NCI-H526 treated with DMSO at 0.1 percent for 48 hours (cell line): ENCODE measurements at regions not wholly inside any gene's neighbourhood (a gene's known extent, or its start where the extent isn't known, plus 50 kb on each side); places are given as distances from the start of the nearest gene placed in this dataset.

ENCODE experiments used
- DNase-seq: peaks from one replicate; lab custom pipeline; 2025; lab: John Stamatoyannopoulos, UW

GRCh38 chr6:18672852-18673251, 285.7 kb downstream of the RNF144B start:
- DNase-seq, result no peak

- no peak for DNase-seq
These were observed 287.2 kb downstream of the RNF144B start for GRCh38 chr6:18674346-18674745.

- DNase-seq, result no peak
These were observed 288.7 kb downstream of the RNF144B start for GRCh38 chr6:18675881-18676280.

GRCh38 chr6:18676548-18676947, 289.4 kb downstream of the RNF144B start:
- no peak for DNase-seq

- DNase-seq, result no peak
These were observed 293.7 kb downstream of the RNF144B start for GRCh38 chr6:18680842-18681241.

GRCh38 chr6:18681832-18682503, 294.8 kb downstream of the RNF144B start:
- no peak for DNase-seq

GRCh38 chr6:18684343-18684742, 297.2 kb downstream of the RNF144B start:
- DNase-seq, result no peak

GRCh38 chr6:18692929-18693685, 306.0 kb downstream of the RNF144B start:
- DNase-seq, result no peak

GRCh38 chr6:18693881-18694280, 306.7 kb downstream of the RNF144B start:
- DNase-seq, result no peak

GRCh38 chr6:18703546-18703945, 316.4 kb downstream of the RNF144B start:
- DNase-seq, result no peak

- no peak for DNase-seq
These were observed 320.7 kb downstream of the RNF144B start for GRCh38 chr6:18707714-18708439.

- no peak for DNase-seq
These were observed 325.4 kb downstream of the RNF144B start for GRCh38 chr6:18712595-18712994.

GRCh38 chr6:18720075-18720474, 332.9 kb downstream of the RNF144B start:
- DNase-seq, result no peak

GRCh38 chr6:18724056-18724455, 336.9 kb downstream of the RNF144B start:
- no peak for DNase-seq

- no peak for DNase-seq
These were observed 338.3 kb downstream of the RNF144B start for GRCh38 chr6:18725449-18725848.

- no peak for DNase-seq
These were observed 346.9 kb downstream of the RNF144B start for GRCh38 chr6:18733921-18734550.

GRCh38 chr6:18741741-18742140, 354.6 kb downstream of the RNF144B start:
- no peak for DNase-seq

GRCh38 chr6:18742406-18742805, 355.3 kb downstream of the RNF144B start:
- no peak for DNase-seq

- DNase-seq, result no peak
These were observed 359.6 kb downstream of the RNF144B start for GRCh38 chr6:18746727-18747126.

- DNase-seq, result no peak
These were observed 361.2 kb downstream of the RNF144B start for GRCh38 chr6:18748314-18748713.

- peak; percentile 8 for DNase-seq
These were observed 365.3 kb downstream of the RNF144B start for GRCh38 chr6:18752278-18753068.

- no peak for DNase-seq
These were observed 365.9 kb downstream of the RNF144B start for GRCh38 chr6:18753076-18753475.
